Effector memory CD8-positive, alpha-beta T cell (primary cell): ENCODE measurements at regions not wholly inside any gene's neighbourhood (a gene's known extent, or its start where the extent isn't known, plus 50 kb on each side); places are given as distances from the start of the nearest gene placed in this dataset.
"Not testable (repeated sequence)": the region's sequence is repeated elsewhere in the genome, so short reads cannot be mapped to it uniquely, and the experiment has no call there.

Experiments used
- ATAC-seq: fragments of 150-1000 bp; cut with Tn5 transposase; replicated peaks from 2 replicates; pipeline ENCODE4 v1.10.0; 2021; ENCODE audit warnings: mild to moderate bottlenecking, moderate library complexity
- DNase-seq, 3 experiments: peaks; one replicate each; pipeline ENCODE4 v3.0.0; 2021
- H3K27ac Mint-ChIP-seq, 2 donors: one replicate each; pipeline ENCODE4 v1.8.0; 2022; ENCODE audit warnings: mild to moderate bottlenecking in 2 of 2, mixed read lengths in 2 of 2, moderate library complexity in 2 of 2
- H3K27me3 Mint-ChIP-seq, 2 donors: one replicate each; pipeline ENCODE4 v1.8.0; 2022; ENCODE audit warnings: mixed read lengths in 2 of 2
- H3K36me3 Mint-ChIP-seq: one replicate; pipeline ENCODE4 v1.8.0; 2022; ENCODE audit warnings: mild to moderate bottlenecking, moderate library complexity, mixed read lengths; ENCODE audit not compliant: insufficient read depth
- H3K4me1 Mint-ChIP-seq, 2 donors: one replicate each; pipeline ENCODE4 v1.8.0; 2022; ENCODE audit warnings: low read depth in 2 of 2, mixed read lengths in 2 of 2
- H3K4me3 Mint-ChIP-seq, 2 donors: one replicate each; pipeline ENCODE4 v1.8.0; 2022; ENCODE audit warnings: mild to moderate bottlenecking in 2 of 2, mixed read lengths in 2 of 2, moderate library complexity in 2 of 2
- H3K9me3 Mint-ChIP-seq, 2 donors: one replicate each; pipeline ENCODE4 v1.8.0; 2022; ENCODE audit warnings: mixed read lengths in 2 of 2

DNA sequence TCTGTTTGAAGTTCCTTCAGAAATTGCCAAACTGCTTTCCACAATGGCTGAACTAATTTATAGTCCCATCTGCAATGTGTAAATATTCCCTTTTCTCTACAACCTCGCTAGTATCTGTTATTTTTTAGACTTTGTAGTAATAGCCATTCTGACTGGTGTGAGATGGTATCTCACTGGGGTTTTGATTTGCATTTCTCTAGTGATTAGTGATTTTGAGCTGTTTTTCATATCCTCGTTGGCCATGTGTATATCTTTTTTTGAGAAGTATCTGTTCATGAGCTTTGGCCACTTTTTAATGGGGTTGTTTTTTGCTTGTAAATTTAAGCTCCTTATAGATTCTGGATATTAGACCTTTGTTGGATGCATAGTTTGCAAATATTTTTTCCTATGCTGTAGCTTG is 310.6 kb downstream of the ICE1 start:
- H3K27ac Mint-ChIP-seq, H3K4me3 Mint-ChIP-seq, H3K4me1 Mint-ChIP-seq, ATAC-seq, DNase-seq, H3K36me3 Mint-ChIP-seq: not testable (repeated sequence)
- Mint-ChIP-seq H3K27me3 (peaks cover 12 to 17% of the 10 kb centered on the region in 2 donors), H3K9me3 (peaks cover 0 to 11% of the 10 kb centered on the region in 2 donors)

DNA sequence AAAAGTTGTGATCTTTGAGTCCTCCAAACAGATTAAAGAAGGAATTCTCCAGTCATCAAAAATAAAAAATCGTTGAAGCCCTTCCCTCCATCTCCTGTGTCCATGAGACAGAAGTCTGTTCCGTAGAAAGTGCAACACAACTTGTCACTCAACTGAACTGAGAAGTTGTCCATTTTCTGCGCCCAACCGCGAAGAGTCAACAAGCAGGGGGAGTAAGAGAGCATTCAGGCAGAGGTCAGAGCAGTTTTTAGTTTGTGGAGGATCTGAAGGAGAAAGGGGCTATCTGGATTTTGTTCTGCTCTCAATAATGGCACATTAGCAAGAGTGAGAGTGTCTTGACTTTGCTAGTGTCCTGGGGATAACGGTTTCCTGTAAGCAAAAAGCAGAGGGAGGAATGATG is 303.9 kb downstream of the ICE1 start:
- no peak for DNase-seq
- Mint-ChIP-seq H3K36me3 (no peaks in the 10 kb centered on the region), H3K27me3 (peaks cover 0 to 7% of the 10 kb centered on the region in 2 donors), H3K4me3 (no peak overlapping the region), H3K4me1 (no peaks in the 10 kb centered on the region), H3K9me3 (peaks cover 5 to 11% of the 10 kb centered on the region in 2 donors), H3K27ac (no peak overlapping the region)
- ATAC-seq = no peak

DNA sequence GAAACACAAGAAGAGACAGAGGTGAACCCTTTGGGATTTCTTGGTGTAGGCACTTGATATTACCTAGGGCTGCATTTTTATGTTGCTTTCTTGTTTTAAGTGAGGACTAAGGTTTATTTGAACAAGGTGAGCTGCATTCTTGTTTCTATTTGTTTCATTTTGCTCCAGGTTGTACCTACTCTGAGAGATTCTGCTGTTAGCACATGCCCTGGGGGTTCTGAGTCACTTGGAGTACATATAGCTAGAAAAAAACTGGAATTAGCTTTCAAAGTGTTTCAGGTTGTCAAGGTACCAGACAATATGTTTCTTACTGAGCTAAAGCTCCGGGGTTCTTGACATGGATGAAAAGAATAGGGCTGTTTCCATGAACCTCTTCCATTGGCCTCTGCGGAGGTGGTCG is 299.4 kb downstream of the ICE1 start:
- Mint-ChIP-seq H3K4me3 (no peak overlapping the region), H3K27me3 (peaks cover 0 to 5% of the 10 kb centered on the region in 2 donors), H3K36me3 (no peaks in the 10 kb centered on the region), H3K4me1 (no peaks in the 10 kb centered on the region), H3K9me3 (peaks cover 0 to 8% of the 10 kb centered on the region in 2 donors), H3K27ac (no peak overlapping the region)
- no peak for ATAC-seq
- no peak for DNase-seq

DNA sequence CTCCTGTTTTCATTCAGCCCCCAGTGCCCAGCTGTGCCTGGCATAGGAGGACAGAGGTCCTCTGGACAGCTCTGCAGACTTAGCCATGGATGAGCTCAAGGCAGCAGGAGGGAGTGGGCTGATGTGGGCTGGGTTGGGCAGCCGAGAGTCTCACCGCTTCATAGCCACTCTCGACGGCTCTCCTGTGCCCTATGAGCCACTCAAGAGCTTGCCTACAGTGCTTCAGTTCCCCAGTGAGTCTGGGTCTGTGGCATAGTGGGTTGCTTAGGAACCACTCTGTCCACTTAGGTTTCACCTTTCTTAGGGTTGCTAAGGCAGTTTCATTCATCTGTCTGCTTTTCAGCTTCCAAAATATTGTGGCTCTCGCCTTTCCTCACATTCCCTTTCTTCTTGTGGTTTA is 296.8 kb downstream of the ICE1 start:
- DNase-seq = no peak
- Mint-ChIP-seq H3K9me3 (peaks cover 4 to 7% of the 10 kb centered on the region in 2 donors), H3K27ac (no peak overlapping the region), H3K4me3 (no peak overlapping the region), H3K36me3 (no peaks in the 10 kb centered on the region), H3K4me1 (no peaks in the 10 kb centered on the region), H3K27me3 (peaks cover 0 to 12% of the 10 kb centered on the region in 2 donors)
- ATAC-seq = no peak

DNA sequence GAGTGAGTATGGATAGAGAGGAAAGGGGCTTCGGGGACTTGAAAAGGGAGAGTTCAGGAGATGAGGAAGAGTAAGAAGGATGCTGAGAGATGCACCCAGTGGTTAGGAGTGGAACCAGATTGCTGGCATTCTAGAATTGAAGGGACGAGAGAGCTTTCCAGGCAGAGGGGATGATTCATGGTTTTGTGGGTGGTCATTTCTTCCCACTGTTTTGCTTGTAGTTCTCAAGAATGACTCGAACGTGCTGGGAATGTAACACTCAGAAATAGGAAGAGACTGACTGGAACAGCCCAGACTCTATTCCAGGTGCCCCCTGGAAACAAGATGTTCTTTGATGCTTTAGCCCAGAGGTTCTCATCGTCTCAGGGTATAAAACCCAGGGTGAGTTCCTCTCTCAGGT is 294.2 kb downstream of the ICE1 start:
- DNase-seq (no peak), ATAC-seq (no peak)
- no peaks in the 10 kb centered on the region for H3K4me1 Mint-ChIP-seq
- H3K9me3 Mint-ChIP-seq = peaks cover 4 to 7% of the 10 kb centered on the region in 2 donors
- H3K27ac Mint-ChIP-seq = no peak overlapping the region
- no peak overlapping the region for H3K4me3 Mint-ChIP-seq
- no peaks in the 10 kb centered on the region for H3K36me3 Mint-ChIP-seq
- H3K27me3 Mint-ChIP-seq = peaks cover 0 to 12% of the 10 kb centered on the region in 2 donors

DNA sequence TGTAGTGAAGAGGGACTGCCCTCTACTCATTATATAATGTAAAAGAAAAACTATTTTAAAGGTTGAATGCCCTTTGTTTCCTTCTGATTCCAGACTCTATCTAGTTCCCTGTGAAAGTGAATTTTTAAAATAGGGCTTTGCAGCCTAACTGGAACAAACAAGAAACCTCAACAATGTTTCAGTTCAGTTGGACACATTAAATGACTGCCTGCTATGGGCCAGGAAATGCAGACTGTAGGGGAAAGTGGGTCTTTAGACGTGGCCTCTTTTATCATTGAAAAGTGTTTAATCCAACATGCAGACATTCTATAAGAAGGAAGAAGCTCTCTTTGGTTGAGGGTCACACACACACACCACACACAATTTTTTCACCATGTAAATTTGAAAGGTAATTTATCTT is 289.1 kb downstream of the ICE1 start:
- peaks cover 4 to 6% of the 10 kb centered on the region in 2 donors for H3K9me3 Mint-ChIP-seq
- DNase-seq (no peak), ATAC-seq (no peak)
- no peak overlapping the region for H3K27ac Mint-ChIP-seq
- peaks cover 0 to 24% of the 10 kb centered on the region in 2 donors for H3K27me3 Mint-ChIP-seq
- H3K4me1 Mint-ChIP-seq = no peaks in the 10 kb centered on the region
- H3K36me3 Mint-ChIP-seq = peaks cover 3% of the 10 kb centered on the region
- no peak overlapping the region for H3K4me3 Mint-ChIP-seq

DNA sequence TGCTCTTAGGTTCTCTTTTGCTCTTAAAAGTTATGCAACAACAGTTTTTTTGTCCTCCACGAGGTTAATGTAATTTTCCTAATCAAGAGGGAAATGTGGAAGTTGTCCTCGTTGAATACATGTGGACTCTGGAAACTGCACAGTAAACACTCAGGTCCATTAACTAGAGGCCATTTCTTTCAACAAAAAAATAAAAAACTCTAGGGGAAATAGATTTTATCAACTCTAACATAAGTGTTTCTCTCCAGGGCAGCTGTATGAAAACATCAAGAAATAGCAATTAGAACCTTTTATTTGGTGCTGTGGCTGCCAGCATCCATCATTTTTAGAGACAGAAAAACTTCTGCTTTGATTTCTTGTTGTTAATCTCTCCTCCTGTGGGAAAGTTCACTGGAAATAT is 288.6 kb downstream of the ICE1 start:
- Mint-ChIP-seq H3K27ac (no peak overlapping the region), H3K4me1 (no peaks in the 10 kb centered on the region), H3K27me3 (peaks cover 0 to 24% of the 10 kb centered on the region in 2 donors), H3K36me3 (peaks cover 3% of the 10 kb centered on the region), H3K4me3 (no peak overlapping the region), H3K9me3 (peaks cover under 1 to 4% of the 10 kb centered on the region in 2 donors)
- ATAC-seq = no peak
- DNase-seq = no peak

DNA sequence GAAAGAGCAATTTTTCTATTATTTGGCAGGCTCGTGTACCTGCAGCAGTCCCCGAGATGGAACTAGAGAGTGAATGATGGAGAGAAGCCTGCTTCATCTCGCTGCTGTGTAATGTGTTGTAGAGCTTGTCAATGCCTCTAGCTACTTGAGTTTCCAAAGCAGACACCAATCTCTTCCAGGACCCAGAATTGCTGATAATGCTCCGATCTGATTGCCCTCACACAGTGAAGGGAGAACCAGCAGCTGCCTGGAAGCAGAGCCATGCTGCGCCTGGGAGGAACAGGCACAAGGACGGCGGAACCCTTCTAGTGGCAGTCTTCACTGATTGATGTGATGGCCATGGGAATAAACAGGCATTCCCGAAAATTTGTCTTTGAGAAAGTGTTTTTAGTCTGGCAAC is 288.0 kb downstream of the ICE1 start:
- no peak overlapping the region for H3K4me3 Mint-ChIP-seq
- ATAC-seq = no peak
- H3K27ac Mint-ChIP-seq = no peak overlapping the region
- H3K27me3 Mint-ChIP-seq = peaks cover under 1 to 21% of the 10 kb centered on the region in 2 donors
- no peak for DNase-seq
- H3K9me3 Mint-ChIP-seq = peaks cover 0 to 4% of the 10 kb centered on the region in 2 donors
- no peaks in the 10 kb centered on the region for H3K4me1 Mint-ChIP-seq
- peaks cover 3% of the 10 kb centered on the region for H3K36me3 Mint-ChIP-seq

DNA sequence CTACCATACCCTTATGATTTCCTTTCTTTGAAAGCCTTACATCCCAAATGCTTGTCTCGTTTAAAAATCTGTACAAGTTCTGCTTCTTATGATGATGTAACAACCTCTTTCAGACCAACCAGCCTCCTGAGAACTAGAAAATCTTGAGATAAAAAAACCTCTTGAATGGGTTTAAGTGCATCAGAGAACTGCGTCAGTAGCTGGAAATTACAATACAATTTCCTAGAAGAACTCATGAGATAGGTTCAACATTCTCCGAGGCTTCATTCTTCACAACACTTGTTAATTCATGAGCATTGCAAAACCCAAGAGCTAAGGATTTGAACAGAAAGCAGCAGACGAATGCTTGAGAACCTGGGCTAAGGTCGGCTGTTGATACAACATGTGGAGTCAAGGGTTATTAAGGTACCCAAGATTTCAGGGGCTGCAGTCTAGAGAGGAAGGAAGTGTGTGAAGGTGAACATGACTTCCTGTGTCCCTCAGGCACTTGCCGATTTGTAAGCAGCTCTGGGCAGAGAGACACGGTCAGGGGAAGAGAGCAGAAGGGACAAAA is 286.0 kb downstream of the ICE1 start:
- no peak overlapping the region for H3K27ac Mint-ChIP-seq
- H3K27me3 Mint-ChIP-seq = peaks cover 9 to 22% of the 10 kb centered on the region in 2 donors
- H3K36me3 Mint-ChIP-seq = peaks cover 3% of the 10 kb centered on the region

DNA sequence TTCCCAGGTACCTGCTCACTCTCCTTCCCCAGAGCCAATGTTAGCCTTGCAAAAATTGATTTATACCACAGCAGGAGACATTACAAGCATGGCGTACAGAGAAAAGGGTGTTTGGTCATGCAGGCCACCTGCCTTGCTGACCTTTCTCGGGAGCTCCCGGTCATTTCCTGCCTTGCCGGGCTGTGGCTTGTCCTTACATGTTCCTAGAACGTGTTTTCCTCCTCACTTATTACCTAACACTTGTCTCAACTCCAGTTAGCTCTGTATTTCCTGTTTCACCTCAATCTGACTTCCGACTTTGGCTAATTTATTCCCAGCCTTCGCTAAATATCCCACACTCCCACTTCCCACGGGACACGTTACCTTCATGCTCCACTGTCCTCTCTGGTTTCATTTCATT is 282.5 kb downstream of the ICE1 start:
- no peak overlapping the region for H3K27ac Mint-ChIP-seq
- H3K4me3 Mint-ChIP-seq = no peak overlapping the region
- DNase-seq (no peak), ATAC-seq (no peak)
- peaks cover 0 to 3% of the 10 kb centered on the region in 2 donors for H3K9me3 Mint-ChIP-seq
- H3K27me3 Mint-ChIP-seq = peaks cover 14 to 43% of the 10 kb centered on the region in 2 donors
- no peaks in the 10 kb centered on the region for H3K4me1 Mint-ChIP-seq
- peaks cover 3% of the 10 kb centered on the region for H3K36me3 Mint-ChIP-seq

More for the DNA sequence above, 286.0 kb downstream of the ICE1 start:
- ATAC-seq (no peak), DNase-seq (no peak)
- Mint-ChIP-seq H3K4me3 (no peak overlapping the region), H3K4me1 (no peaks in the 10 kb centered on the region), H3K9me3 (no peaks in the 10 kb centered on the region)

DNA sequence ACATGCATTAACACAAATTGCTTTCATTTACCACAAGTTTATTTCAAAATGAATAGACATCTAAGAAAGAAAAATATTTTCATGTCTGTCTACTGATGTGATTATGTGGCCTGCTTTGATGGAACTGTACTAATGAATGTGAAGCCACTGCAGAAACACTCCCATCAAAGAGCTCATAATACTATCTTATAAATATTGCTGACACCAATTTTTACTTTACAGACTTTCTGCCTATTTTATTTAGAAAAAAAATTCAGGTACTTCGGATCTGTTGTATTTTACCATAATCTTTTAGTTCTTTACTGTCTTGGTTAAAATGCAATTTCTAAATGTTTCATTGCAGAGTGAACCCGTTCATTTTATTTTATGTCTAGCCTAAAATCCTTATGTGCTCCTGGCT is 281.9 kb downstream of the ICE1 start:
- no peaks in the 10 kb centered on the region for H3K4me1 Mint-ChIP-seq
- H3K4me3 Mint-ChIP-seq = no peak overlapping the region
- ATAC-seq (no peak), DNase-seq (no peak)
- peaks cover 15 to 44% of the 10 kb centered on the region in 2 donors for H3K27me3 Mint-ChIP-seq
- H3K36me3 Mint-ChIP-seq = peaks cover 3% of the 10 kb centered on the region
- H3K27ac Mint-ChIP-seq = no peak overlapping the region
- peaks cover 0 to 3% of the 10 kb centered on the region in 2 donors for H3K9me3 Mint-ChIP-seq

DNA sequence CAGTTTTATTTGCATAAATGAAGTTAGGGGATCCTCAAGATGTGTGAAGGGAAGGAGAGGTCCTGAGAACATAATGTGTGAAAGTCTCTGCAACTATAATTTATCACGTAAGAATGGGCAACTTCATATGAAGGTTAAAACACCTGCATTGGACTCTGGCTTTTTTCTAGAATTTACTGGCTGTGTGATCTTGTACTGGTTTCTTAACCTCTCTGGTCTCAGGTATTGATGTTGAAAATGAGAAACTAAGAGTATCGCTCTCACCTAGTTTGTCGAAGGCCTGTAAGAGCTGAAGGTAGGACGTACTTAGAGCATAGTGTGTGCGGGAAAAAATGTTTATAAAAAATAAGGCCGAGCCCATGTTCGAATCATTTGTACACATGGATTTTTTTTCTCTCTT is 280.5 kb downstream of the ICE1 start:
- no peak overlapping the region for H3K4me3 Mint-ChIP-seq
- peaks cover 0 to 3% of the 10 kb centered on the region in 2 donors for H3K9me3 Mint-ChIP-seq
- peaks cover 15 to 43% of the 10 kb centered on the region in 2 donors for H3K27me3 Mint-ChIP-seq
- H3K4me1 Mint-ChIP-seq = no peaks in the 10 kb centered on the region
- DNase-seq = no peak
- no peak overlapping the region for H3K27ac Mint-ChIP-seq
- H3K36me3 Mint-ChIP-seq = peaks cover under 1% of the 10 kb centered on the region
- ATAC-seq = no peak

DNA sequence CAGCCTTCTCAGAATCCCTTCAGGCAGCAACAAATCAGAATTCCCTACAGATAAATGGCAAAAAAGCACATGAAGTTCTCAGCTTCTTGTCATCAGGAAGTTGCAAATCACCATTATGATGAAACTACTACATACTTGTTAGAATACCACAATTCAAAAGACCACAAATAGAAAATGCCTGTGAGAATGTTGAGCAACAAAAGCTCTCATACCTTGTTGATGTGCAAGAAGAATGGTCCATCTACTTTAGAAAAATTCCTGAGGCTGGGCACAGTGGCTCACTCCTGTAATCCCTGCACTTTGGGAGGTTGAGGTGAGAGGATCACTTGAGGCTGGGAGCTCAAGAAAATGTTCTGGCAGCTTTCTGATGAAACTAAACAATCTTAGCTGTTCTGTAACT is 278.1 kb downstream of the ICE1 start:
- ATAC-seq = no peak
- H3K27me3 Mint-ChIP-seq = peaks cover 15 to 39% of the 10 kb centered on the region in 2 donors
- H3K4me3 Mint-ChIP-seq = no peak overlapping the region
- peaks cover 0 to 3% of the 10 kb centered on the region in 2 donors for H3K9me3 Mint-ChIP-seq
- H3K4me1 Mint-ChIP-seq = no peaks in the 10 kb centered on the region
- no peaks in the 10 kb centered on the region for H3K36me3 Mint-ChIP-seq
- H3K27ac Mint-ChIP-seq = no peak overlapping the region
- DNase-seq = no peak

DNA sequence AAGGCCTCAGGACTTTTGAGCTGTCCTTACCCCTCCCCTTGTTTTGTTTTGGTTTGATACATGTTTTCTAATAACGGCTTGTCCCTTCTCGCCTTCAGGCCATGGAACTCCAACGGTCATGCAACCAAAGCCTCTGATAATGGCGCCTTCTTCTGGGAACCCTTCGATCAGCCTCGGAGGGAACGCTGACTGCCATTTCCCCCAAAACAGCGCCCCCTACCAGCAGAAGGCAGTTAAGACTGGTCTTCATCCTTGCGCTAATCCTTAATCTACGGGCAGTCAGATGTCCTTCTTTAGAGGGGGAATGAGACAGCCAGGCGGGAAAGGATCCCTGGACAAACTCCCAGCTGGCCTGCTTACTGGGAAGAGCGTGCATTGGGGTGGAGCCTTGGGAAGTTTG is 276.6 kb downstream of the ICE1 start:
- no peak for ATAC-seq
- H3K27ac Mint-ChIP-seq = no peak overlapping the region
- no peak for DNase-seq
- H3K4me1 Mint-ChIP-seq = no peaks in the 10 kb centered on the region
- peaks cover 7 to 43% of the 10 kb centered on the region in 2 donors for H3K27me3 Mint-ChIP-seq
- H3K4me3 Mint-ChIP-seq = no peak overlapping the region
- peaks cover 0 to 3% of the 10 kb centered on the region in 2 donors for H3K9me3 Mint-ChIP-seq
- no peaks in the 10 kb centered on the region for H3K36me3 Mint-ChIP-seq
